GM23338 (cell line): ENCODE measurements at regions not wholly inside any gene's neighbourhood (a gene's known extent, or its start where the extent isn't known, plus 50 kb on each side); places are given as distances from the start of the nearest gene placed in this dataset.
"Not testable (repeated sequence)": the region's sequence is repeated elsewhere in the genome, so short reads cannot be mapped to it uniquely, and the experiment has no call there.

Source experiments
- ATAC-seq: fragments of 200-7000 bp; cut with Tn5 transposase; 3 replicates; pipeline ENCODE4 v1.9.1; 2020
- DNase-seq: peaks from one replicate; pipeline ENCODE4 v3.0.0-alpha.2; 2015; ENCODE audit warnings: low spot score
- H2AFZ ChIP-seq: fragments of 200-600 bp; sonication (generic); 2 replicates; pipeline ENCODE4 v1.8.0; 2016; ENCODE audit warnings: antibody characterized with exemption, mild to moderate bottlenecking, moderate library complexity
- H3F3A ChIP-seq: fragments of 200-600 bp; sonication (generic); replicated peaks from 2 replicates; pipeline ENCODE4 v1.8.0; 2017; ENCODE audit warnings: antibody characterized with exemption, mixed run types, low read depth
- H3K27ac ChIP-seq: fragments of 200-600 bp; sonication (generic); 2 replicates; pipeline ENCODE4 v1.6.1; 2016; ENCODE audit warnings: low read depth
- H3K27me3 ChIP-seq: fragments of 200-600 bp; sonication (generic); 2 replicates; pipeline ENCODE4 v1.8.0; 2016; ENCODE audit warnings: mild to moderate bottlenecking, mixed run types, moderate library complexity; ENCODE audit not compliant: insufficient read depth
- H3K36me3 ChIP-seq: fragments of 200-600 bp; sonication (generic); 2 replicates; pipeline ENCODE4 v1.8.0; 2016; ENCODE audit warnings: mild to moderate bottlenecking; ENCODE audit not compliant: insufficient read depth
- H3K4me1 ChIP-seq: fragments of 200-600 bp; sonication (generic); 2 replicates; pipeline ENCODE4 v1.8.0; 2016; ENCODE audit warnings: mild to moderate bottlenecking, moderate library complexity; ENCODE audit not compliant: insufficient read depth
- H3K4me2 ChIP-seq: fragments of 200-600 bp; sonication (generic); 2 replicates; pipeline ENCODE4 v1.7.1; 2017; ENCODE audit warnings: mixed run types
- H3K4me3 ChIP-seq: fragments of 200-600 bp; sonication (generic); 2 replicates; pipeline ENCODE4 v1.6.1; 2016; ENCODE audit warnings: mixed run types
- H3K79me2 ChIP-seq: fragments of 200-600 bp; sonication (generic); replicated peaks from 2 replicates; pipeline ENCODE4 v1.8.0; 2017; ENCODE audit warnings: mild to moderate bottlenecking; ENCODE audit not compliant: insufficient read depth
- H3K9me2 ChIP-seq: fragments of 200-600 bp; sonication (generic); 2 replicates; pipeline ENCODE4 v1.8.0; 2017; ENCODE audit not compliant: insufficient read depth
- H4K20me1 ChIP-seq: fragments of 200-600 bp; sonication (generic); replicated peaks from 2 replicates; pipeline ENCODE4 v1.8.0; 2017; ENCODE audit warnings: mild to moderate bottlenecking; ENCODE audit not compliant: insufficient read depth
- H3K27ac Mint-ChIP-seq: 2 replicates; pipeline ENCODE4 v1.8.0; 2020; ENCODE audit warnings: inconsistent platforms, mild to moderate bottlenecking, moderate library complexity, mixed read lengths
- H3K27me3 Mint-ChIP-seq: 3 replicates; pipeline ENCODE4 v1.8.0; 2022; ENCODE audit warnings: low read depth, mild to moderate bottlenecking, moderate library complexity, mixed read lengths, inconsistent platforms; ENCODE audit not compliant: insufficient read depth, poor library complexity
- H3K36me3 Mint-ChIP-seq: 3 replicates; pipeline ENCODE4 v1.8.0; 2021; ENCODE audit warnings: low read depth, mild to moderate bottlenecking, inconsistent platforms, moderate library complexity, mixed read lengths
- H3K4me1 Mint-ChIP-seq: 3 replicates; pipeline ENCODE4 v1.8.0; 2020; ENCODE audit warnings: mild to moderate bottlenecking, inconsistent platforms, mixed read lengths
- H3K4me3 Mint-ChIP-seq: 3 replicates; pipeline ENCODE4 v1.8.0; 2021; ENCODE audit warnings: moderate library complexity, mild to moderate bottlenecking, inconsistent platforms, mixed read lengths
- H3K9me3 Mint-ChIP-seq: 3 replicates; pipeline ENCODE4 v1.8.0; 2020; ENCODE audit warnings: moderate library complexity, mild to moderate bottlenecking, inconsistent platforms, mixed read lengths
- CREB1 ChIP-seq: fragments of 250-450 bp; sonication (Bioruptor Pico); IDR thresholded peaks from 2 replicates; pipeline ENCODE4 v1.5.0; 2020; ENCODE audit warnings: low read depth, mild to moderate bottlenecking, moderate library complexity
- JUNB ChIP-seq: IDR thresholded peaks from one replicate; pipeline ENCODE4 v1.6.1; 2016; ENCODE audit warnings: antibody characterized with exemption; ENCODE audit not compliant: unreplicated experiment
- ZNF114 ChIP-seq: fragments of 250-450 bp; sonication (Bioruptor Pico); IDR thresholded peaks from 2 replicates; pipeline ENCODE4 v1.5.0; 2020; ENCODE audit warnings: mild to moderate bottlenecking, moderate library complexity
- TF ChIP-seq, protein P1 (sequence below): fragments of 250-450 bp; sonication (Bioruptor Pico); IDR thresholded peaks from 2 replicates; pipeline ENCODE4 v1.5.0; 2020; ENCODE audit warnings: mild to moderate bottlenecking, moderate library complexity

- TF ChIP-seq, protein P1, sequence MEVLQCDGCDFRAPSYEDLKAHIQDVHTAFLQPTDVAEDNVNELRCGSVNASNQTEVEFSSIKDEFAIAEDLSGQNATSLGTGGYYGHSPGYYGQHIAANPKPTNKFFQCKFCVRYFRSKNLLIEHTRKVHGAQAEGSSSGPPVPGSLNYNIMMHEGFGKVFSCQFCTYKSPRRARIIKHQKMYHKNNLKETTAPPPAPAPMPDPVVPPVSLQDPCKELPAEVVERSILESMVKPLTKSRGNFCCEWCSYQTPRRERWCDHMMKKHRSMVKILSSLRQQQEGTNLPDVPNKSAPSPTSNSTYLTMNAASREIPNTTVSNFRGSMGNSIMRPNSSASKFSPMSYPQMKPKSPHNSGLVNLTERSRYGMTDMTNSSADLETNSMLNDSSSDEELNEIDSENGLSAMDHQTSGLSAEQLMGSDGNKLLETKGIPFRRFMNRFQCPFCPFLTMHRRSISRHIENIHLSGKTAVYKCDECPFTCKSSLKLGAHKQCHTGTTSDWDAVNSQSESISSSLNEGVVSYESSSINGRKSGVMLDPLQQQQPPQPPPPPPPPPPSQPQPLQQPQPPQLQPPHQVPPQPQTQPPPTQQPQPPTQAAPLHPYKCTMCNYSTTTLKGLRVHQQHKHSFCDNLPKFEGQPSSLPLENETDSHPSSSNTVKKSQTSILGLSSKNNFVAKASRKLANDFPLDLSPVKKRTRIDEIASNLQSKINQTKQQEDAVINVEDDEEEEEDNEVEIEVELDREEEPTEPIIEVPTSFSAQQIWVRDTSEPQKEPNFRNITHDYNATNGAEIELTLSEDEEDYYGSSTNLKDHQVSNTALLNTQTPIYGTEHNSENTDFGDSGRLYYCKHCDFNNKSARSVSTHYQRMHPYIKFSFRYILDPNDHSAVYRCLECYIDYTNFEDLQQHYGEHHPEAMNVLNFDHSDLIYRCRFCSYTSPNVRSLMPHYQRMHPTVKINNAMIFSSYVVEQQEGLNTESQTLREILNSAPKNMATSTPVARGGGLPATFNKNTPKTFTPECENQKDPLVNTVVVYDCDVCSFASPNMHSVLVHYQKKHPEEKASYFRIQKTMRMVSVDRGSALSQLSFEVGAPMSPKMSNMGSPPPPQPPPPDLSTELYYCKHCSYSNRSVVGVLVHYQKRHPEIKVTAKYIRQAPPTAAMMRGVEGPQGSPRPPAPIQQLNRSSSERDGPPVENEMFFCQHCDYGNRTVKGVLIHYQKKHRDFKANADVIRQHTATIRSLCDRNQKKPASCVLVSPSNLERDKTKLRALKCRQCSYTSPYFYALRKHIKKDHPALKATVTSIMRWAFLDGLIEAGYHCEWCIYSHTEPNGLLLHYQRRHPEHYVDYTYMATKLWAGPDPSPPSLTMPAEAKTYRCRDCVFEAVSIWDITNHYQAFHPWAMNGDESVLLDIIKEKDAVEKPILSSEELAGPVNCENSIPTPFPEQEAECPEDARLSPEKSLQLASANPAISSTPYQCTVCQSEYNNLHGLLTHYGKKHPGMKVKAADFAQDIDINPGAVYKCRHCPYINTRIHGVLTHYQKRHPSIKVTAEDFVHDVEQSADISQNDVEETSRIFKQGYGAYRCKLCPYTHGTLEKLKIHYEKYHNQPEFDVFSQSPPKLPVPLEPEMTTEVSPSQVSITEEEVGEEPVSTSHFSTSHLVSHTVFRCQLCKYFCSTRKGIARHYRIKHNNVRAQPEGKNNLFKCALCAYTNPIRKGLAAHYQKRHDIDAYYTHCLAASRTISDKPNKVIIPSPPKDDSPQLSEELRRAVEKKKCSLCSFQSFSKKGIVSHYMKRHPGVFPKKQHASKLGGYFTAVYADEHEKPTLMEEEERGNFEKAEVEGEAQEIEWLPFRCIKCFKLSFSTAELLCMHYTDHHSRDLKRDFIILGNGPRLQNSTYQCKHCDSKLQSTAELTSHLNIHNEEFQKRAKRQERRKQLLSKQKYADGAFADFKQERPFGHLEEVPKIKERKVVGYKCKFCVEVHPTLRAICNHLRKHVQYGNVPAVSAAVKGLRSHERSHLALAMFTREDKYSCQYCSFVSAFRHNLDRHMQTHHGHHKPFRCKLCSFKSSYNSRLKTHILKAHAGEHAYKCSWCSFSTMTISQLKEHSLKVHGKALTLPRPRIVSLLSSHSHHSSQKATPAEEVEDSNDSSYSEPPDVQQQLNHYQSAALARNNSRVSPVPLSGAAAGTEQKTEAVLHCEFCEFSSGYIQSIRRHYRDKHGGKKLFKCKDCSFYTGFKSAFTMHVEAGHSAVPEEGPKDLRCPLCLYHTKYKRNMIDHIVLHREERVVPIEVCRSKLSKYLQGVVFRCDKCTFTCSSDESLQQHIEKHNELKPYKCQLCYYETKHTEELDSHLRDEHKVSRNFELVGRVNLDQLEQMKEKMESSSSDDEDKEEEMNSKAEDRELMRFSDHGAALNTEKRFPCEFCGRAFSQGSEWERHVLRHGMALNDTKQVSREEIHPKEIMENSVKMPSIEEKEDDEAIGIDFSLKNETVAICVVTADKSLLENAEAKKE: no peak
- no peak for TF ChIP-seq ZNF114 (CRISPR knock-in tag)
Observed at GRCh38 chr11:130980071-130980862, 64.0 kb upstream of the SNX19 start (continued).

DNA sequence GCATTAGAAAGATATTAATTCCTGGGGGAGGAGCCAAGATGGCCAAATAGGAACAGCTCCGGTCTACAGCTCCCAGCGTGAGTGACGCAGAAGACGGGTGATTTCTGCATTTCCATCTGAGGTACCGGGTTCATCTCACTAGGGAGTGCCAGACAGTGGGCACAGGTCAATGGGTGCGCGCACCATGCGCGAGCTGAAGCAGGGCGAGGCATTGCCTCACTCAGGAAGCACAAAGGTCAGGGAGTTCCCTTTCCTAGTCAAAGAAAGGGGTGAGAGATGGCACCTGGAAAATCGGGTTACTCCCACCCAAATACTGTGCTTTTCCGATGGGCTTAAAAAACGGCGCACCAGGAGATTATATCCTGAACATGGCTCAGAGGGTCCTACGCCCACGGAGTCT is 68.0 kb upstream of the SNX19 start:
- not testable (repeated sequence) for H3K27me3 Mint-ChIP-seq, ATAC-seq, H3K9me2 ChIP-seq, H3K27ac Mint-ChIP-seq, H3K36me3 Mint-ChIP-seq, DNase-seq, H3K27ac ChIP-seq, H3K4me3 ChIP-seq, H4K20me1 ChIP-seq, H3F3A ChIP-seq, H3K27me3 ChIP-seq, H3K36me3 ChIP-seq, H2AFZ ChIP-seq, H3K79me2 ChIP-seq, H3K4me1 ChIP-seq, H3K4me3 Mint-ChIP-seq, H3K4me1 Mint-ChIP-seq, H3K4me2 ChIP-seq
- peaks cover 23% of the 10 kb centered on the region for H3K9me3 Mint-ChIP-seq

DNA sequence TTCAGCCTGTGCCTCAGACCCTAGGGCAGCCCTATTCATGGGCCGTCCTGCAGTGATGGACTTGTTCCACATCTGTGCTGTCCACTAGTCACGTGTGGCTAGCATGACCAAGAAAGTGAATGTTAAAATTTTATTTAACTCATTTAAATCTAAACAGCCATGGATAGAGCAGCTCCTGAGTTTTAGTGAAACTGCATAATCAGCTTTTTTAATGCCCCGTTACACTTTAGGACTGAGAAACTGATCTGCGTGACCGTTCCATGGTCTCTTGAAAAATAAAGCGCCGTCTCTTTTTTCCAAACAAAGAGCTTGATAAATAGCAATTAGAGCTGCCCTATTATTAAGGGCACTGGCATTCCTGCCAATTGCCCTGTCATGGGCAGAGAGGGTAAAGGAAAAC is 76.5 kb upstream of the SNX19 start:
- Histone ChIP-seq H3K4me1 (no peaks in the 10 kb centered on the region), H2AFZ (no peak overlapping the region), H3K4me3 (no peak overlapping the region), H3K27ac (no peak overlapping the region), H3K36me3 (no peaks in the 10 kb centered on the region), H4K20me1 (no peaks in the 10 kb centered on the region), H3K4me2 (no peak overlapping the region), H3K27me3 (no peaks in the 10 kb centered on the region), H3K9me2 (no peaks in the 10 kb centered on the region), H3K79me2 (no peaks in the 10 kb centered on the region), H3F3A (no peaks in the 10 kb centered on the region)
- Mint-ChIP-seq H3K4me3 (no peak overlapping the region), H3K36me3 (no peaks in the 10 kb centered on the region), H3K4me1 (no peaks in the 10 kb centered on the region), H3K27ac (no peak overlapping the region), H3K9me3 (0 out of 3 replicates have a peak, but pooled peaks cover 2% of the 10 kb centered on the region), H3K27me3 (no peaks in the 10 kb centered on the region)
- DNase-seq (no peak), ATAC-seq (no peak)
- TF ChIP-seq CREB1 (no peak), JUNB (no peak), ZNF114 (CRISPR knock-in tag) (no peak)
- TF ChIP-seq, protein P1: no peak
